A673 (cell line): ENCODE measurements at regions not wholly inside any gene's neighbourhood (a gene's known extent, or its start where the extent isn't known, plus 50 kb on each side); places are given as distances from the start of the nearest gene placed in this dataset.

Source experiments
- EZH2 ChIP-seq: fragments of 200-600 bp; sonication (generic); IDR thresholded peaks from 2 replicates; pipeline ENCODE4 v1.6.1; 2017; ENCODE audit warnings: borderline replicate concordance, low read depth, mild to moderate bottlenecking, mixed read lengths, antibody characterized with exemption, low read length; ENCODE audit not compliant: poor library complexity, severe bottlenecking
- TF ChIP-seq, protein P1 (sequence below): fragments of 300-800, 200-600 bp; sonication (generic); conservative IDR thresholded peaks from 2 replicates; pipeline ENCODE4 v1.5.1; 2017; ENCODE audit warnings: low read depth, mild to moderate bottlenecking, antibody characterized with exemption, low read length, moderate library complexity, mixed read lengths

DNA sequence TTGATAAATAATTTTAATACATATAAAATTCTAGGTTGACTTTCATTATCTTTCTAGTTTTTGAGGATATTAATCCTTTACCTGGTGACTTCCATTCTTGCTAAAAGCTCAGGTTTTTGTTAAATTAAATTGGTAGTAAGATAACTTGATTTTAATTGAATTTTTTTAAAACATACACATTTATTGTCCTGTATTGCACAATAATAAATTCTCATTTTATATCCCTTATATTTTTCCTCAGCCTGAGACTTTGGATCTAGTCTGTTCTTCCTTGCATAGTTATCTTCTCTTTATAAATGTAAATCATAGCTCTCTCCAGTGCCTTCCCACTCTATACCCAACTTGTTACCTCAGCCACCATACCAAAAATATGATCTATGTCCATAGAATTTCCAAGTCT is 212.9 kb upstream of the CNTNAP2 start:
- TF ChIP-seq, protein P1, sequence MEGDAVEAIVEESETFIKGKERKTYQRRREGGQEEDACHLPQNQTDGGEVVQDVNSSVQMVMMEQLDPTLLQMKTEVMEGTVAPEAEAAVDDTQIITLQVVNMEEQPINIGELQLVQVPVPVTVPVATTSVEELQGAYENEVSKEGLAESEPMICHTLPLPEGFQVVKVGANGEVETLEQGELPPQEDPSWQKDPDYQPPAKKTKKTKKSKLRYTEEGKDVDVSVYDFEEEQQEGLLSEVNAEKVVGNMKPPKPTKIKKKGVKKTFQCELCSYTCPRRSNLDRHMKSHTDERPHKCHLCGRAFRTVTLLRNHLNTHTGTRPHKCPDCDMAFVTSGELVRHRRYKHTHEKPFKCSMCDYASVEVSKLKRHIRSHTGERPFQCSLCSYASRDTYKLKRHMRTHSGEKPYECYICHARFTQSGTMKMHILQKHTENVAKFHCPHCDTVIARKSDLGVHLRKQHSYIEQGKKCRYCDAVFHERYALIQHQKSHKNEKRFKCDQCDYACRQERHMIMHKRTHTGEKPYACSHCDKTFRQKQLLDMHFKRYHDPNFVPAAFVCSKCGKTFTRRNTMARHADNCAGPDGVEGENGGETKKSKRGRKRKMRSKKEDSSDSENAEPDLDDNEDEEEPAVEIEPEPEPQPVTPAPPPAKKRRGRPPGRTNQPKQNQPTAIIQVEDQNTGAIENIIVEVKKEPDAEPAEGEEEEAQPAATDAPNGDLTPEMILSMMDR: no peak
- TF ChIP-seq EZH2: no peak
